Neural progenitor cell (in vitro differentiated cells): ENCODE measurements at regions not wholly inside any gene's neighbourhood (a gene's known extent, or its start where the extent isn't known, plus 50 kb on each side); places are given as distances from the start of the nearest gene placed in this dataset.

Source experiments
- EZH2 ChIP-seq: fragments of 200-600 bp; sonication (generic); IDR thresholded peaks from 2 replicates; pipeline ENCODE4 v1.6.1; 2017; ENCODE audit warnings: antibody characterized with exemption, mild to moderate bottlenecking, moderate library complexity
- EZH2phosphoT487 ChIP-seq: fragments of 200-600 bp; sonication (generic); IDR thresholded peaks from 2 replicates; pipeline ENCODE4 v1.6.1; 2017; ENCODE audit warnings: antibody characterized with exemption
- TF ChIP-seq, protein P1 (sequence below): fragments of 200-600 bp; sonication (generic); IDR thresholded peaks from 2 replicates; pipeline ENCODE4 v1.5.1; 2017; ENCODE audit warnings: antibody characterized with exemption, mild to moderate bottlenecking

DNA sequence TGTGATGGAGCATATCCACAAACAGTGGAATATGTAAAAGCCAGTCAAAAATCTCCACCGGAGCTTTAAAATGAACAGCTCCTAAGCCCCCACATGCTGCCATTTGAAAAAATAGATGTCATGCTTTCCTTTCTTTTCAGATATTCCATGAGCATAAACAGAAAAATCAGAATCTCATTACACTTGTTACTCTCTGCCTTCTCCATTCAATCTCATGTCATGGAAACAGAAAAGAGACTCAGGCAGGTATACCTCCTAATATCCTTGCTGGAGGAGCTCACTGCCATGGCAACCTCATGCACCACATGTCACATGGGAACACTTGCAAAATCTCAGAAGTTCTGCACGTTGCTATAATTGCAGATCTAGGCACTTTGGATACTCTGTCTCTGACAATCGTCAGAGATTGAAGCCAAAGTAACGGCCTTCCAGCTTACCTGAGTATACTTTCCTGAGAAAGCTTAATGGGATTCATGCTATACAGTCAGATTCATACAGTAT, 317.0 kb upstream of the ADAMTS9 start:
- TF ChIP-seq, protein P1, sequence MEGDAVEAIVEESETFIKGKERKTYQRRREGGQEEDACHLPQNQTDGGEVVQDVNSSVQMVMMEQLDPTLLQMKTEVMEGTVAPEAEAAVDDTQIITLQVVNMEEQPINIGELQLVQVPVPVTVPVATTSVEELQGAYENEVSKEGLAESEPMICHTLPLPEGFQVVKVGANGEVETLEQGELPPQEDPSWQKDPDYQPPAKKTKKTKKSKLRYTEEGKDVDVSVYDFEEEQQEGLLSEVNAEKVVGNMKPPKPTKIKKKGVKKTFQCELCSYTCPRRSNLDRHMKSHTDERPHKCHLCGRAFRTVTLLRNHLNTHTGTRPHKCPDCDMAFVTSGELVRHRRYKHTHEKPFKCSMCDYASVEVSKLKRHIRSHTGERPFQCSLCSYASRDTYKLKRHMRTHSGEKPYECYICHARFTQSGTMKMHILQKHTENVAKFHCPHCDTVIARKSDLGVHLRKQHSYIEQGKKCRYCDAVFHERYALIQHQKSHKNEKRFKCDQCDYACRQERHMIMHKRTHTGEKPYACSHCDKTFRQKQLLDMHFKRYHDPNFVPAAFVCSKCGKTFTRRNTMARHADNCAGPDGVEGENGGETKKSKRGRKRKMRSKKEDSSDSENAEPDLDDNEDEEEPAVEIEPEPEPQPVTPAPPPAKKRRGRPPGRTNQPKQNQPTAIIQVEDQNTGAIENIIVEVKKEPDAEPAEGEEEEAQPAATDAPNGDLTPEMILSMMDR = no peak
- TF ChIP-seq EZH2phosphoT487 (no peak), EZH2 (no peak)
